AG04449 (cell line): ENCODE measurements at regions not wholly inside any gene's neighbourhood (a gene's known extent, or its start where the extent isn't known, plus 50 kb on each side); places are given as distances from the start of the nearest gene placed in this dataset.

Experiments
- CTCF ChIA-PET: fragments of 350-600 bp; formaldehyde crosslinking; extraction: SDS; loops from one replicate; lab custom pipeline; 2021; ENCODE audit warnings: antibody characterized with exemption; lab: Yijun Ruan, JAX
- POLR2A ChIA-PET: fragments of 400-600, 350-600 bp; formaldehyde crosslinking; extraction: SDS; loops from one replicate; lab custom pipeline; 2020; ENCODE audit warnings: antibody characterized with exemption, inconsistent platforms; lab: Yijun Ruan, JAX
- DNase-seq: peaks from one replicate; pipeline ENCODE4 v3.0.0-alpha.2; 2010; ENCODE audit warnings: low read depth, low spot score
- H3K4me3 ChIP-seq: 2 replicates; pipeline ENCODE4 v1.5.1; 2011; ENCODE audit warnings: low read depth, mild to moderate bottlenecking, control low read depth, low read length
- TF ChIP-seq, protein P1 (sequence below): IDR thresholded peaks from one replicate; pipeline ENCODE4 v1.5.1; 2011; ENCODE audit warnings: mild to moderate bottlenecking, moderate library complexity, low read length, control low read depth, inconsistent platforms; ENCODE audit not compliant: insufficient read depth; ENCODE audit errors: missing control alignments

DNA sequence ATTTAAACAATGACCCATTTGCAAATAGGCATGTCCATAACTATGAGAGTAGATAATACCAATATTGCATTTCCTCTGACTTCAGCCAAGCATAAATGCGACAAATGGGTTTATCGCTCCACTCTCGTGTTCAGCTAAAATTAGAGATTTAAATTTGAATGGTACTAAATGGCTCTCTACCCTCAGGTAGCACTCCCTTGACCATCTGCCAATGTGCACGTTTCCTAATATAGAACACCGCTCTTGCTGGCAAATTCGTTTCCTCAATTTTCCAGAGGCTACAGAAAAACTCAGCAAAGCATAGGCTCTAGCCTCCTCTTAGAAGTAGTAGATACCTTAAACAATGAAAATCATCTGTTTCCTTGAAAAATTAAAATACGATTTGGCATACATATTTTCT lies 251.6 kb downstream of the ADGRA3 start:
- TF ChIP-seq, protein P1, sequence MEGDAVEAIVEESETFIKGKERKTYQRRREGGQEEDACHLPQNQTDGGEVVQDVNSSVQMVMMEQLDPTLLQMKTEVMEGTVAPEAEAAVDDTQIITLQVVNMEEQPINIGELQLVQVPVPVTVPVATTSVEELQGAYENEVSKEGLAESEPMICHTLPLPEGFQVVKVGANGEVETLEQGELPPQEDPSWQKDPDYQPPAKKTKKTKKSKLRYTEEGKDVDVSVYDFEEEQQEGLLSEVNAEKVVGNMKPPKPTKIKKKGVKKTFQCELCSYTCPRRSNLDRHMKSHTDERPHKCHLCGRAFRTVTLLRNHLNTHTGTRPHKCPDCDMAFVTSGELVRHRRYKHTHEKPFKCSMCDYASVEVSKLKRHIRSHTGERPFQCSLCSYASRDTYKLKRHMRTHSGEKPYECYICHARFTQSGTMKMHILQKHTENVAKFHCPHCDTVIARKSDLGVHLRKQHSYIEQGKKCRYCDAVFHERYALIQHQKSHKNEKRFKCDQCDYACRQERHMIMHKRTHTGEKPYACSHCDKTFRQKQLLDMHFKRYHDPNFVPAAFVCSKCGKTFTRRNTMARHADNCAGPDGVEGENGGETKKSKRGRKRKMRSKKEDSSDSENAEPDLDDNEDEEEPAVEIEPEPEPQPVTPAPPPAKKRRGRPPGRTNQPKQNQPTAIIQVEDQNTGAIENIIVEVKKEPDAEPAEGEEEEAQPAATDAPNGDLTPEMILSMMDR: no peak

DNA sequence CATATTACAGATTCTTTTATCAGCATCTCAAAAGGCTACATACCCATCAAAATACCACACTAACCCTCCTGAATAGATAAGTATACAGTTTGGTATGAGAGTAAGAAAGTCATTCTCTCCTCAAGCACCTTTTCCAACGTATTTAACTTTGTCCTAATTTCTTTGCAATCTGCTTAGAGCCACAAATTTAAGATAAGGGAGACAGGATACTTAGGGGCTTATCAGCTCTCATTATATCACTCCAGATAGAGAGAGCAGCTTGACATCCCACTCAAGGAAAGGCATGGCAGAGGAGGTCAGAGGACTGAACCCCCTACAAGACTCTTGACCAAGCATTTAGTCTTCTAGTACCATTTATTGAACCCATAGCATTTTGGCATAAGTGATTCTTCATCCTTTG lies 262.4 kb downstream of the ADGRA3 start:
- ChIA-PET CTCF (no interaction called here), POLR2A (no interaction called here)
- DNase-seq: no peak
- H3K4me3 ChIP-seq: no peak overlapping the region
- TF ChIP-seq, protein P1: no peak

More for the DNA sequence above, 251.6 kb downstream of the ADGRA3 start:
- CTCF ChIA-PET: no interaction called here
- DNase-seq: no peak
- POLR2A ChIA-PET: no interaction called here
- H3K4me3 ChIP-seq: no peak overlapping the region

DNA sequence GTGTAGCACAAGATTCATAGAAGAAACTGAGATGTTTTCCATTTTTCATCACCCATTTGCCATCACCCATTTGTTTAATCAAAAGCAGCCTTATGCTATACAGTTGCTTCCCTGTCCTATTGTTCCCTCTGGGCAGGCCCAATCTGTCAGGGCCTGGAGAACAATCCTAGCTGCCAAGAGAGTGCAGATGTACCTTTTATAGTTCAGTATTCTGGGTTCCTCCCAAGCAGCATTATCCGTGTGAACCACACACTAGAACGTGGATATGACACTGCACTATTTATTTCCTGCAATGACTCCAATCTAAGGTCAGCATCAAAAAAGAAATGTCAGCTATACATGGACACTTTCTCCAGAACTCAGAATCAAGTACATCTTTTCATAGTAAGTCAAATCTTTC lies 269.0 kb downstream of the ADGRA3 start:
- ChIA-PET CTCF (no interaction called here), POLR2A (no interaction called here)
- H3K4me3 ChIP-seq: no peak overlapping the region
- DNase-seq: no peak
- TF ChIP-seq, protein P1: no peak

DNA sequence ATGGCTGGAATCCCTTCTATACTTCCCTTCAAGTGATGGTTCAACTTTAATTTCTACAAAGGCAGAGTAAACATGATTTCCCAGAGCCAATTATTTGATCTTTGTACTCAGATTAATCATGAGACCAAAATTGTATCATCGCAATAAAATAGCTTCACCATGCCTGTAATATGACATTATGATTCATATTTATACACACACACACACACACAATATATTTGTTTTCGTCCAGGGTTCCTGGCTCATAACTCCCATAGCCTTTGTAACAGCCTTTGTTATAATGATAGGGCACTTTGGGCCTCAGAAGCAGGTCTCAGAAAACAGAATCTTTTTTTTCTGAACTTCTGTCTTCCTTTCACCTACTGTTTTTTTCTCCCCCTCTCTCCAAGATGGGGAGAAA lies 270.6 kb downstream of the ADGRA3 start:
- TF ChIP-seq, protein P1: no peak
- CTCF ChIA-PET: no interaction called here
- no peak overlapping the region for H3K4me3 ChIP-seq
- DNase-seq: no peak
- POLR2A ChIA-PET: no interaction called here

DNA sequence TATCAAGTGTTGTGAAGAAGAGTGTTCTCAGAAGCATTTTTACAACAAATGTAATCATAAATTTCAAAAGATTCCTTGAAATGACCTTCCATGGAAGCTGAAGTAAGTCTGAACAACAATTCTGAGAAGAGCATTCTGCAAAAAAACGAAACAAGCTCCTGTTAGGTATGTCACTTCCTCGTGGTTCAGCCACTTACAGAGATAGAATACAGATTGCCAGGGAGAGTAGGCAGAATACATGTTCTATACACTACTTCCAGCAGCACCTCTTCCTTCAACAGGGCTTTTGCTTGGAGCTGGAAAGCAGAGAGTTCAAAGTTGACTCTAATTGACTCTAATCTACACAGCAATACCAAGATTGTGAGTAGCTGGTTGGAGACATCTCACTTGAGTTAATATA lies 274.5 kb downstream of the ADGRA3 start:
- no peak for DNase-seq
- TF ChIP-seq, protein P1: no peak
- no peak overlapping the region for H3K4me3 ChIP-seq
- ChIA-PET CTCF (interaction anchor here (0.6 to 1.6 kb wide), 4 partner anchors 52 to 451 kb away, joined by 3 to 6 read pairs (median 4); no protein-coding TSS in a partner anchor), POLR2A (no interaction called here)

DNA sequence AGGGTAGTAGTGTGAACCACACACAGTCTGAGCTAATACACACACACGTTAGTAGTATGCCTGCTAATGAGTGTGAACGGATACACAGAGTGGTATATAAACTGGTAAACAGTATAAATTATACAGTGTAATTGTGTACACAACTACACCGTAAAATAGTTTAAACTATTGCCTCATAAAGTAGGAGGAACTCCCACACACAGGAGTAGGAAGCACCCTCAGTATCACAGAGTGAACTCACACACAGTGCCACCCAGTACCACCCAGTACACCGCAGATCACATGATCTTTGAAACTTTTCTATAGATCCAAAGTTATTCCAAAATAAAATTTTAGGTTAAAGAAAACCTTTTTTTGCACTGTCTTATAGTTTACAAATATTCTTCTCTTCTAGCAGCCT lies 275.1 kb downstream of the ADGRA3 start:
- CTCF ChIA-PET: interaction anchor here (1.3 to 1.6 kb wide), 2 partner anchors 149 to 450 kb away, joined by 3 to 6 read pairs; no protein-coding TSS in a partner anchor
- TF ChIP-seq, protein P1: no peak
- POLR2A ChIA-PET: no interaction called here

More for the DNA sequence above, 275.1 kb downstream of the ADGRA3 start:
- no peak overlapping the region for H3K4me3 ChIP-seq
- DNase-seq: no peak
